Daoy (cell line): ENCODE measurements at regions not wholly inside any gene's neighbourhood (a gene's known extent, or its start where the extent isn't known, plus 50 kb on each side); places are given as distances from the start of the nearest gene placed in this dataset.
A peak's percentile ranks its signal among the peaks of the same experiment; 100 is the strongest.

ENCODE experiments used
- DNase-seq: peaks from one replicate; pipeline ENCODE4 v3.0.0-alpha.2; 2015; ENCODE audit warnings: low read depth

GRCh38 chr14:101118746-101119591 is 215.4 kb upstream of the RTL1 start:
- DNase-seq = peak; percentile 3

- peak; percentile 2 for DNase-seq
Observed at GRCh38 chr14:101119830-101120571, 216.5 kb upstream of the RTL1 start.

- DNase-seq = peak; percentile 75
Observed at GRCh38 chr14:101120641-101121507, 217.4 kb upstream of the RTL1 start.

DNA sequence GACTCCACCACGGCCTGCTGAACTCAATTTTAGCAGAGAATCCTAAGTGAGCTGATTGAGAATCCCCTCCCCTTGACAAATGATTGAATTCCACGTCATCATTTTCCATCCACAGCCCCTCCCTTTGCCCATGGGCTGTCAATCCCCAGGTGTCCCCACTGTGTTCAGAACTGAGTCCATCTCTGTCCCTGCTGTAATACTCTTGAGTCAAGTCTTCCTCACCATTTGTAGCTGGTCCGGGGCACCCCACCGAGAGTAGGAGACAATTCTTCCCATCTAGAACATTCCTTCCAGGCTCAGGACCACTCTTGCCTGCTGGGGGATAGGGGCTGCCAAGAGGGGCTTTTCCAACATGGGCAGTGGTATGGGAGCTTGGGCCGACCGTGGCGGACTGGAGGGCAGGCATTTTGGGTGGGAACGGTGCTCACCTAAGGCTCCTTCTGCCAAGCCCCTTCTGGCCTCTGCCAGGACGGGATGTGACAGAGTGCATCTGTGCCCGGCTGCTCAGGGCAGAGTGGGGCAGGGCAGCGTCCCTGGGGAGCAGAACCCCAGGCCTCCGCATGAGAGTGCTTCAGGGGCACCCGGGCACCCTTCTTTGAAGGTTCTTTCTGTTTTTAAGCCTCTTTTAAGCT is 218.1 kb upstream of the RTL1 start:
- no peak for DNase-seq

GRCh38 chr14:101122237-101123141 is 219.0 kb upstream of the RTL1 start:
- DNase-seq = peak; percentile 1

DNA sequence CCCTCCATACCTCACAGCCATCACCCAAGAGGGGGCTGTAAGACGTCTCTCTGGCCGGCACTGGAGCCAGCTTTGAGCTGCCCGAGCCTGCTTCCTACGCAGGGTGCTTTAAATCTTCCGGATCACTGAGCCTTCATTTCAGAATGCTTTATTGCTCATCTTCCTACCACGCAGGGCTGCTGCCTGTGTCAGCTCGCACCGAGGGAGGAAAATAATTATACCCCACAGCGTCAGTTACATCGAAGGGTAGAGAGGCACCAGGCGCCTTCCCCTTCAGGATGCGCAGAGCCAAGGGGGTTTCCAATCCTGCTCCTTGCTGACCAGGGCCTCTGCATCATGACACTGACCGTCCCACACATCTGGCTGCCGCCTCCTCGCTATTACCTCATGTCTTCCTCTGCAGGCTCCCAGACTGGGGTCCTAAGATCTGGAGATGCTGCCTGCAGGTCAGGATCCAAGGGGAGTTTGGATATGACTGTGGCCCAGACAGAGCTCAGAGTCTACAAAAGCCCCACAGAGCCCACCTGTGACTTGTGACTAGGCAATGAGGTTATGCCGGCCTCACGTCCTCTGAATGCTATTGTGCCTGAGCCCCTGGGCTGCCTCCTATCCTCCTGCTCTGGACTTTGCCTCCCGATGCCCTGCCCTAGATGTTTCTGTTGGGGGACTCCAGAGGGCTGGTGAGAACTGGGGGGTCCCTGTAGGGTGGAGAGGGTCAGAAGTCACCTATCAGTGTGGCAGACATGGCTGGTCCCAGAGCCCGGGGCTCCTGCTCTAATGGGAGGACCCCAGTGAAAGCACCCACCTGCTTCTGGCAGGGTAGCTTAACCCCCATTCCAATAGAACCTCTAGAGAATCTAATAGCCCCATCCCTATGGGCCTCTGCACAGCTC is 220.3 kb upstream of the RTL1 start:
- peak; percentile 22 for DNase-seq

GRCh38 chr14:101124815-101125214 is 221.3 kb upstream of the RTL1 start:
- peak; percentile 1 for DNase-seq

- peak; percentile 1 for DNase-seq
Observed at GRCh38 chr14:101125313-101125712, 221.8 kb upstream of the RTL1 start.

- peak; percentile 1 for DNase-seq
Observed at GRCh38 chr14:101125719-101126651, 222.5 kb upstream of the RTL1 start.

- no peak for DNase-seq
Observed at GRCh38 chr14:101126731-101127130, 223.2 kb upstream of the RTL1 start.

- DNase-seq = peak; percentile 0
Observed at GRCh38 chr14:101127224-101127623, 223.7 kb upstream of the RTL1 start.

DNA sequence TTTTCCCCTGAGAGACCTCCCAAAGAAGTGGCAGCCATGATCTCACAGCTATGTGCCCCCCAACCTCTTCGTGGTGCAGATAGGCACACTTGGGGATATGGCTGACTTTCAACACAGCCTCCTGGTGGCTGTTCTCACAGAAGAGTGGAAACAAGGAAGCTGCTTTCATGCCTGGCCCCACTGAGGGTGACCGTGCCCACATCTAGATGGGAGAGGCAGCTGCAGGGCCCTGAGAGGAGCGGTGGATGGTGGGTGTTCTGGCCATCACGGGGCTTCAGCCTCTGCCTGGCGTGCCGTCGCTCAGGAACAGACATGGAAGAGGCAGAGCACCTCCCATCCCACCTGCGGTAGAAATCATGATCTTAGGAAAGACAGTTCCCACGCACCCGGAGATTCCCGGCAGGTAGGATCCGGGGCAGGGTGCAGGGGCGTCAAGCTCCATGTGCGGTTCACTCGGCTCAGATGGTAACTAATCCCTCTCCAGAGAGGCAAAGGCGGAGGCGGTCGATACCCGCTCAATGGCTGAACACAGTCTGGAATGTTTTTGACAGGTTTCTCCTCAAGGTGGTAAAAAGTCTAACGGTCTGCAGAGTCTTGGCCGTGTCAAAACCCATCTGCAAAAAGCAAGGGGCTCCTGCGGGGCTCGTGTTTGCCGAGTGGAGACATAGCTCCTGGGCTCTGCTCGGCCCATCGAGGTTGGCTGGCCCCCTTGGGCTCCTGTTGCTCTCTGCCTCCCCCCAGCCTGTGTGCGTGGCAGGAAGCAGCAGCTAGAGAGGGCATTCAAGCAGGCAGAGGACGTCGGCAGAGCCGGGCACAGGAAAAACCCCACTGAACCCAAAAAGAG is 225.2 kb upstream of the RTL1 start:
- DNase-seq = peak; percentile 2

GRCh38 chr14:101129521-101130167 is 226.1 kb upstream of the RTL1 start:
- DNase-seq = no peak

DNA sequence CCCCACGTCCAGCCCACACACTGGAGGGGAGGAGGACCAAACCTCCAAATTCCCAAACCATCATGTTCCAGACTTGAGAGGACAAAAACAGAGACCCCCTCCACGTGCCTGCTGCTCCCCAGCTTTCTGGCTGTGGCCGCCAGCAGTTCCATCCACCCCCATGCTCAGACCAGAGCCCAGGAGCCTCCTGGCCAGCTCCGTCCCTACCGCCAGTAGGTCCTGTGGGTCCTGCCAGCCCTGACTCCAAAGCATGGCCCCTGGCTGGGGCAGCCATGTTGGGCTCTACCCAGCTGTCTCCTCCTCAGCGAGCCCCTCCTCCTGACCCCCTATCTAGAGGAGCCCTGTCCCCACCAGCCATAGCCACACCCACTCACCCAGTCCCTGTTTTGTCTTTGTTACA is 227.3 kb upstream of the RTL1 start:
- DNase-seq = no peak

DNA sequence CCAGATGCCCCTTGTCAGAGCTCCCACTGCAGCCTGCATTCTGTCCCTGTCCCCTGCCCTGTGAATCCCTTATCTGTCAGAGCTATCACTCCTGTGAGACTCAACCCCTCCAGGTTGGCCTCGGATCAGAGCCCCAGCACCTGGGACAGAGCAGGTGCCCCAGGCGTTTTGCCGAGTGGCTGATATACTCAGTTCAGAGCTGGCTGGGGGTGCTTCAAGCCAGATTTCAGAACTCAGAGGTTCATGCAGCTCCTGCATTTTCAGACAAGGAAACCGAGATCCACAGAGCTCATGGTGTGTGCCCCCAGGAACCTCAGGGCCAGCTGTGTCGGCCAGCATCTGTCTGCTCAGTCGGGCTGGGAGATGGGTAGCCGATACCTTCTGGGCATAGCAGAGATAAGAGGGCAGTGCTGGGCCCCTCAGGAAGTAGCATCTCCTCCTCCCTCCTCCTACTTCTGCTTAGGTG is 228.0 kb upstream of the RTL1 start:
- peak; percentile 2 for DNase-seq

DNA sequence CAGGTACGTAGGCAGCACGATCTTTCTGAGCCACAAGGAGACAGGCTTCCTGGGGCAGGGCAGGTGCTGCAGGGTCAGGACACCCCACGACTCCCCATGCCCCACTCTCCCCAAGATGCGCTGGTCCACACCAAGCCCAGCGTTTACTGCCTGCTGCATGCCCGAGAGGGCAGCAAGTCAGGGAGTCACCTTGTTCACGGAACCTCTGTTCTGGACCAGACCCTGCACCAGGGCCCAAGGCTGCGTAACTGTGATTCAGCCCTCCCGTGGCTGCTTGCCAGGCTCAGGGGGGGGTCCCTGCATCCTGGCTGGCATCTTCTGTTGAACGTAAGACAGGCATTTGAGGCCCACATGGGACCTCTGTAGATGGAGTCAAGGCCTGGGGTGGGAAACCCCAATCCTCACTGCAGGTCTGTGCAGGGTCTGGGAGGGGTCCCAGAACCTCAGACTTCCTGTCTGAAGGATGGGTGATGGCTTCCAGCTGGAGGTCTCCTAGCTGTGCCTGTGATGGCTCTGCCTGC is 228.6 kb upstream of the RTL1 start:
- peak; percentile 56 for DNase-seq

DNA sequence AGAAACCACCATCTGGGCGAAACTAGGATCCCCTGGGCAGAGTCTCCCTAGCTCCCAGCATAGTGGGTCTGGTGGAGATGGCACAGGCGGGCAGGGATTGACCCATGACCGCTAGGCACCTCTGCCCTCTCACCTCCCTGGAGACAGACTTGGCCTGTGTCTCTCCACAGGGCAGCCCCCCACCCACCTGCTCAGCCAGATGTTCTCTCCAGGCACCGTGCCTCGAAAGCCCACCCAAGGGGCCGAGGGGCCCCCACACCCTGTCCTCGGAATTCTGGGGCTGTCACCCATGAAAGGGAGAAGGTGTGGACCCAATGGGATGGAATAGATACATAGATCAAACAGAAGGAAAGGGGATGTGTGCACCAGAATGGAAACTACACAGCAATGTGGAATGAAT is 229.1 kb upstream of the RTL1 start:
- DNase-seq = no peak
